ENCODE measurements at regions not wholly inside any gene's neighbourhood (a gene's known extent, or its start where the extent isn't known, plus 50 kb on each side); places are given as distances from the start of the nearest gene placed in this dataset.

- Histone ChIP-seq H3K4me1 (no peaks in the 10 kb centered on the region), H3K4me3 (no peak overlapping the region), H3K9me3 (no peaks in the 10 kb centered on the region), H3K36me3 (no peaks in the 10 kb centered on the region), H3K27ac (no peak overlapping the region), H3K27me3 (no peaks in the 10 kb centered on the region)
- 65% methylated on average over 2 of the region's 2 CpGs for WGBS
- DNase-seq (ENCODE audit: low spot score in 2 of 2) = no peak
- TF ChIP-seq CTCF (IDR thresholded peaks at IDR 0.05) (no peak), EP300 (IDR thresholded peaks at IDR 0.05) (no peak), POLR2A (IDR thresholded peaks at IDR 0.05) (no peak), POLR2AphosphoS5 (IDR thresholded peaks at IDR 0.05) (no peak)
These were observed 101.5 kb upstream of the CRBN start for GRCh38 chr3:3281024-3281423.

GRCh38 chr3:3280396-3280795 lies 100.9 kb upstream of the CRBN start:
- 82% methylated on average over 1 of the region's 1 CpG for WGBS
- TF ChIP-seq POLR2AphosphoS5 (IDR thresholded peaks at IDR 0.05) (no peak), POLR2A (IDR thresholded peaks at IDR 0.05) (no peak), CTCF (IDR thresholded peaks at IDR 0.05) (no peak), EP300 (IDR thresholded peaks at IDR 0.05) (no peak)

GRCh38 chr3:3278073-3278472 lies 98.6 kb upstream of the CRBN start:
- Histone ChIP-seq H3K4me1 (no peaks in the 10 kb centered on the region), H3K27me3 (no peaks in the 10 kb centered on the region), H3K9me3 (no peaks in the 10 kb centered on the region), H3K27ac (no peak overlapping the region), H3K36me3 (no peaks in the 10 kb centered on the region), H3K4me3 (no peak overlapping the region)
- TF ChIP-seq POLR2AphosphoS5 (IDR thresholded peaks at IDR 0.05) (no peak), CTCF (IDR thresholded peaks at IDR 0.05) (no peak), POLR2A (IDR thresholded peaks at IDR 0.05) (no peak)
- DNase-seq (ENCODE audit: low spot score in 2 of 2) = no peak
- WGBS = 52% methylated on average over 1 of the region's 1 CpG

More at GRCh38 chr3:3280396-3280795, 100.9 kb upstream of the CRBN start:
- no peaks in the 10 kb centered on the region for H3K36me3 ChIP-seq
- no peaks in the 10 kb centered on the region for H3K9me3 ChIP-seq
- no peaks in the 10 kb centered on the region for H3K27me3 ChIP-seq
- no peak for DNase-seq (ENCODE audit: low spot score in 2 of 2)
- H3K4me3 ChIP-seq = no peak overlapping the region
- H3K4me1 ChIP-seq = no peaks in the 10 kb centered on the region
- H3K27ac ChIP-seq = no peak overlapping the region

GRCh38 chr3:3276630-3277029 lies 97.1 kb upstream of the CRBN start:
- 82% methylated on average over 2 of the region's 2 CpGs for whole genome bisulfite sequencing
- DNase-seq (ENCODE audit: low spot score in 2 of 2) = no peak
- Histone ChIP-seq H3K9me3 (no peaks in the 10 kb centered on the region), H3K27me3 (no peaks in the 10 kb centered on the region), H3K4me1 (no peaks in the 10 kb centered on the region), H3K27ac (no peak overlapping the region), H3K36me3 (no peaks in the 10 kb centered on the region), H3K4me3 (no peak overlapping the region)
- no peak for TF ChIP-seq POLR2AphosphoS5 (IDR thresholded peaks at IDR 0.05)
- TF ChIP-seq POLR2A (IDR thresholded peaks at IDR 0.05) = no peak
- no peak for TF ChIP-seq EP300 (IDR thresholded peaks at IDR 0.05)
- no peak for TF ChIP-seq CTCF (IDR thresholded peaks at IDR 0.05)

- Histone ChIP-seq H3K27ac (no peak overlapping the region), H3K4me1 (no peaks in the 10 kb centered on the region), H3K36me3 (no peaks in the 10 kb centered on the region), H3K27me3 (no peaks in the 10 kb centered on the region), H3K4me3 (no peak overlapping the region), H3K9me3 (no peaks in the 10 kb centered on the region)
- DNase-seq (ENCODE audit: low spot score in 2 of 2) = no peak
- no peak for TF ChIP-seq POLR2AphosphoS5 (IDR thresholded peaks at IDR 0.05)
- no peak for TF ChIP-seq POLR2A (IDR thresholded peaks at IDR 0.05)
- TF ChIP-seq EP300 (IDR thresholded peaks at IDR 0.05) = no peak
- TF ChIP-seq CTCF (IDR thresholded peaks at IDR 0.05) = no peak
- WGBS = 91% methylated on average over 3 of the region's 3 CpGs
These were observed 85.3 kb upstream of the CRBN start for GRCh38 chr3:3264796-3265195.
